Lower leg skin (tissue), 4 donors: ENCODE measurements at regions not wholly inside any gene's neighbourhood (a gene's known extent, or its start where the extent isn't known, plus 50 kb on each side); places are given as distances from the start of the nearest gene placed in this dataset.

Experiments used
- DNase-seq, 2 donors: peaks; one replicate each; pipeline ENCODE4 v3.0.0-alpha.2; 2019; ENCODE audit warnings: low spot score in 2 of 2
- H3K4me3 ChIP-seq: fragments of 200-600 bp; sonication (generic); 2 replicates; pipeline ENCODE4 v1.5.1; 2017; ENCODE audit warnings: mild to moderate bottlenecking, low read depth; ENCODE audit not compliant: poor library complexity, severe bottlenecking
- CTCF ChIP-seq, 3 donors: fragments of 450-650 bp; IDR thresholded peaks; one replicate each; pipeline ENCODE4 v1.5.1; 2016; ENCODE audit warnings: antibody characterized with exemption in 3 of 3, mild to moderate bottlenecking in 3 of 3, moderate library complexity in 2 of 3
- POLR2A ChIP-seq, 2 donors: fragments of 450-650 bp; IDR thresholded peaks; one replicate each; pipeline ENCODE4 v1.6.1; 2016 to 2017; ENCODE audit warnings: antibody characterized with exemption in 2 of 2, mild to moderate bottlenecking in 1 of 2, moderate library complexity in 1 of 2
- WGBS, 2 donors: methylation state at CpG; one replicate each; pipeline ENCODE4 v1.1.5; 2018; 5-methylcytosine and 5-hydroxymethylcytosine counted together
- intact Hi-C: fragments of 100-400 bp; cut with DNase I; formaldehyde crosslinking; loops from one replicate; pipeline ENCODE4 v1.15.0; 2023; ENCODE audit warnings: low total_unique reads

- intact Hi-C loops, result no loop called here
- DNase-seq, result no peak
- WGBS, 2 donors, result 37 to 48% methylated on average over 2 of the region's 2 CpGs
- TF ChIP-seq CTCF (IDR thresholded peaks at IDR 0.05), result no peak
- no peak for TF ChIP-seq POLR2A (IDR thresholded peaks at IDR 0.05)
- H3K4me3 ChIP-seq, result no peak overlapping the region
These were observed 537.1 kb upstream of the EEF2KMT start for GRCh38 chr16:5634666-5635180.

- no peak for DNase-seq
- H3K4me3 ChIP-seq, result no peak overlapping the region
- intact Hi-C loops, result no loop called here
- WGBS, 2 donors, result 34 to 36% methylated on average over 5 of the region's 5 CpGs
- no peak for TF ChIP-seq POLR2A (IDR thresholded peaks at IDR 0.05)
- no peak for TF ChIP-seq CTCF (IDR thresholded peaks at IDR 0.05)
These were observed 536.3 kb upstream of the EEF2KMT start for GRCh38 chr16:5633845-5634440.

- intact Hi-C loops, result no loop called here
- no peak for DNase-seq
- TF ChIP-seq CTCF (IDR thresholded peaks at IDR 0.05) (no peak), POLR2A (IDR thresholded peaks at IDR 0.05) (no peak)
- H3K4me3 ChIP-seq, result no peak overlapping the region
- 85 to 87% methylated on average over 9 of the region's 9 CpGs for WGBS, 2 donors
These were observed 524.8 kb upstream of the EEF2KMT start for GRCh38 chr16:5622234-5622884.

- no peak for DNase-seq
- intact Hi-C loops, result no loop called here
- WGBS, 2 donors, result 12 to 15% methylated on average over 4 of the region's 4 CpGs
- H3K4me3 ChIP-seq, result no peak overlapping the region
- TF ChIP-seq CTCF (IDR thresholded peaks at IDR 0.05), result no peak
- TF ChIP-seq POLR2A (IDR thresholded peaks at IDR 0.05), result no peak
These were observed 524.2 kb upstream of the EEF2KMT start for GRCh38 chr16:5621826-5622225.

- intact Hi-C loops, result no loop called here
- 72 to 78% methylated on average over 8 of the region's 8 CpGs for WGBS, 2 donors
- no peak for TF ChIP-seq CTCF (IDR thresholded peaks at IDR 0.05)
- TF ChIP-seq POLR2A (IDR thresholded peaks at IDR 0.05), result no peak
These were observed 521.7 kb upstream of the EEF2KMT start for GRCh38 chr16:5619304-5619703.

More at GRCh38 chr16:5619304-5619703, 521.7 kb upstream of the EEF2KMT start:
- no peak overlapping the region for H3K4me3 ChIP-seq
- no peak for DNase-seq
